ENCODE measurements at regions not wholly inside any gene's neighbourhood (a gene's known extent, or its start where the extent isn't known, plus 50 kb on each side); places are given as distances from the start of the nearest gene placed in this dataset.

DNA sequence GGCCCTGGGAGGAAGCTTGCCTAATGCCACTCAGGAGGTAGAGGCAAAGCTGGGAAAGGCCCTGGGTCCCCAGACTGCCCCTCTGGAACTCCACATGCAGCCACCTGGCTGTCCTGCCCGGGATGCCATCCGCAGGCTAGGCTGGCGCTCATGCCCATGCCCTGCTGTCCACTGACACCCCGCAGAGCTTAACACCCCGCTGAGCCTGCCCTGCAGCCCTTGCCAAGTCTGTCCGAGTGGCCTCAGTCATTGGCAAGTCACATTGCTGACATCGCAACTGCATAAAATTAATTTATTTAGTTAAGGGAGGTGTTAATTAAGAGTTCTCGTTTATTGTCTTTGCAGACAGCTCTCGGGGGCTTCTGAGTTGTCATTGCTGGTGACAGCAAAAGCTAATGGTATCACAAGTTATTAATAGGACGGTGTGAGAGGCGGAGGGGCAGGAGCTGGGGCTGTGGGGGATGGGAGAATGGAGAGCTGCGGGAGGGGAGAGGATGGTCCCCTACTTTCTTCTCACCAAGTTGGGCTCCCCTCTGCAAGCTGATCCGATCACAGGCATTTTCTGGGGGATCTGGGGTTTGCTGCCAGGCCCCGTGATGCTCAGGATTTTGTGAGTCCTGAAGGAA is 55.6 kb upstream of the PCBD1 start:
- no peak overlapping the region for H3K27ac ChIP-seq
- H3K27me3 ChIP-seq = no peaks in the 10 kb centered on the region
- WGBS, 2 donors = 71 to 81% methylated on average over 13 to 14 of the region's 14 CpGs
- H3K9me3 ChIP-seq = no peaks in the 10 kb centered on the region
- H3K36me3 ChIP-seq = no peaks in the 10 kb centered on the region
- no peak overlapping the region for H3K4me3 ChIP-seq (replicated peaks in 1 of 3)
- H3K4me1 ChIP-seq = no peaks in the 10 kb centered on the region
- DNase-seq = no peak
- intact Hi-C loops (cut with DNase I) = no loop called here
- no peak for TF ChIP-seq POLR2A (IDR thresholded peaks at IDR 0.05)
- TF ChIP-seq, protein P1, sequence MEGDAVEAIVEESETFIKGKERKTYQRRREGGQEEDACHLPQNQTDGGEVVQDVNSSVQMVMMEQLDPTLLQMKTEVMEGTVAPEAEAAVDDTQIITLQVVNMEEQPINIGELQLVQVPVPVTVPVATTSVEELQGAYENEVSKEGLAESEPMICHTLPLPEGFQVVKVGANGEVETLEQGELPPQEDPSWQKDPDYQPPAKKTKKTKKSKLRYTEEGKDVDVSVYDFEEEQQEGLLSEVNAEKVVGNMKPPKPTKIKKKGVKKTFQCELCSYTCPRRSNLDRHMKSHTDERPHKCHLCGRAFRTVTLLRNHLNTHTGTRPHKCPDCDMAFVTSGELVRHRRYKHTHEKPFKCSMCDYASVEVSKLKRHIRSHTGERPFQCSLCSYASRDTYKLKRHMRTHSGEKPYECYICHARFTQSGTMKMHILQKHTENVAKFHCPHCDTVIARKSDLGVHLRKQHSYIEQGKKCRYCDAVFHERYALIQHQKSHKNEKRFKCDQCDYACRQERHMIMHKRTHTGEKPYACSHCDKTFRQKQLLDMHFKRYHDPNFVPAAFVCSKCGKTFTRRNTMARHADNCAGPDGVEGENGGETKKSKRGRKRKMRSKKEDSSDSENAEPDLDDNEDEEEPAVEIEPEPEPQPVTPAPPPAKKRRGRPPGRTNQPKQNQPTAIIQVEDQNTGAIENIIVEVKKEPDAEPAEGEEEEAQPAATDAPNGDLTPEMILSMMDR (IDR thresholded peaks at IDR 0.05) = no peak

DNA sequence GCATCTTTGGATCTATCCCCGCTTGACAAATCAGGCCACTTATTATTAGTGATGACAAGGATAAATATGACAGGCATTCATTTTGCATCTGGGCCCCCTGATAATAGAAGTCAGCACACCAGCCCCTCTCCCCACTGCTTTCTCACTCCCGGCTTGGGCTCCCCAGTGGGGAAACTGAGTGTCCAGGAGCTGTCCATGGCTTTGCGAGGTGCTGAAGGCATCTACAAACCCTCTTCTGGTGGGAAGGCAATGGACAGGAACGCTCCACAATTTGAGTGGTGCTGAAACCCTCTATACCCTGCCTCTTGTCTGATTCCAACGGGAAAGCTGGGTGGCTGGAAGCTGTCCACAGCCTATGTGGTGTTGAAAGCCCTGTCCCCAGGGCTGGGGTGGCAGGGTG is 61.7 kb upstream of the PCBD1 start:
- H3K27me3 ChIP-seq = no peaks in the 10 kb centered on the region
- H3K4me1 ChIP-seq = no peaks in the 10 kb centered on the region
- no peak for DNase-seq
- H3K4me3 ChIP-seq (replicated peaks in 1 of 3) = no peak overlapping the region
- H3K9me3 ChIP-seq = no peaks in the 10 kb centered on the region
- TF ChIP-seq, protein P1 (IDR thresholded peaks at IDR 0.05) = no peak
- no peak for TF ChIP-seq POLR2A (IDR thresholded peaks at IDR 0.05)
- H3K27ac ChIP-seq = no peak overlapping the region
- no peaks in the 10 kb centered on the region for H3K36me3 ChIP-seq
- intact Hi-C loops (cut with DNase I) = no loop called here
- WGBS, 2 donors = 74 to 81% methylated on average over 4 to 5 of the region's 5 CpGs

DNA sequence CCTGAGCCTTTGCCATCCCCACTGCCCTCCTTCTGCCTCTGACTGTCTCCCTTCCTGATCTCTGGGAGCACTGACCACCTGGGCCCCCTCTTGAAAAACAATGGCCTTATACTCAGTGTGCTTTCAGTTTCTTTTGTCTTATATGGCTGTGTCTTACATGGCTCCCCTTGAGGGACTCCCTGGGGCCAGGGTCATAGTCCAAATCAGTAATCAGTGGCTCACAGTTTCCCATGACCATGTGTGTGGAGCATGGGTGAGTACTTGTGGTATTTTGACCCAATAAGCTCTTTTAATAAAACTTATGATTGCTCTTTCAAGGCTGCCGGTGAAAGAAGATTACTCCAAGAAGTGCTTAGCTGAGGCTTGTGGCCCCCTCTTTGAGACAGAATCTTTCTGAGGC is 62.4 kb upstream of the PCBD1 start:
- H3K27ac ChIP-seq = no peak overlapping the region
- no peaks in the 10 kb centered on the region for H3K36me3 ChIP-seq
- intact Hi-C loops (cut with DNase I) = no loop called here
- no peak for TF ChIP-seq POLR2A (IDR thresholded peaks at IDR 0.05)
- TF ChIP-seq, protein P1 (IDR thresholded peaks at IDR 0.05) = no peak
- no peaks in the 10 kb centered on the region for H3K27me3 ChIP-seq
- 92 to 100% methylated on average over 1 of the region's 1 CpG for WGBS, 2 donors
- no peak for DNase-seq
- no peaks in the 10 kb centered on the region for H3K9me3 ChIP-seq
- no peaks in the 10 kb centered on the region for H3K4me1 ChIP-seq
- H3K4me3 ChIP-seq (replicated peaks in 1 of 3) = no peak overlapping the region

DNA sequence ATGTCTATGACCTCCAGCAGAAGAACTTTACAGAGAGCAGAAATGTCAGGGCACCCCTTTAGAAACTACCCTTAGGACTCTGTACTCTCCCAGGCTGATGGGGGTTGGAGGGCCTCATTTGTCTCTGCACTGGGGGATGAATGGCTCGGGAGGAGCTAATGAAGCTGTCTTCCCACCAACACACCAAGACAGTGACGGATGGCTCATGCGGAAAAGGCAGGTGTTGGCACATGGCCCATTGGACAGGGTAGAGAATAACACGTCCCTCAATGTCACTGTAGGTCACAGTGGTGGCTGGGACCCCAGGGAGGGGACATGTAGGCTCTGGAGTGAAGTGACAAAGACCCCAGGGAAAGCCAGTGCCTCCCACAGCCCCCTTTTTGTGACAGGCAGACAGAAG is 64.0 kb upstream of the PCBD1 start:
- Histone ChIP-seq H3K4me1 (no peaks in the 10 kb centered on the region), H3K4me3 (replicated peaks in 1 of 3) (no peak overlapping the region), H3K36me3 (no peaks in the 10 kb centered on the region), H3K9me3 (no peaks in the 10 kb centered on the region), H3K27me3 (no peaks in the 10 kb centered on the region), H3K27ac (no peak overlapping the region)
- intact Hi-C loops (cut with DNase I) = no loop called here
- 82 to 86% methylated on average over 4 of the region's 4 CpGs for WGBS, 2 donors
- DNase-seq = no peak
- TF ChIP-seq, protein P1 (IDR thresholded peaks at IDR 0.05) = no peak
- TF ChIP-seq POLR2A (IDR thresholded peaks at IDR 0.05) = no peak

DNA sequence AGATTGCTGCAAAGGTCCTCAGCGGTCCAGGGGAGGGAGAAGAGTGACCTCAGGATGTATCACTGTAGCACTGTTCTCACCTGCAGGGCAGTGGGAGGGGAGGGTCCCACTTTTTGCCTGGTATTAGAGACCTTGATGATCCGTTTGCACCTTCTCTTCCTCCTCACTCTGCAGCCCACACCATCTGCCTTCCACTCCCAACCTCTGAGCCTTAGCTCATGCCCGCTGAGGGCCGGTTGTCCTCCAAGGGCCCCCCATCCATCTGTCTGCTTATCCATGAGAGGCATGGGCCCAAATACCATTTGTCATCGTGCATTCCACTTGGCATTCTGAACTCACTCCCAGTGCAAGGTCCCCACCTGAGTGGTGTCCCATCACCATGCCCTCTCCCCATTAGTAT is 64.6 kb upstream of the PCBD1 start:
- no peak overlapping the region for H3K27ac ChIP-seq
- intact Hi-C loops (cut with DNase I) = no loop called here
- WGBS, 2 donors = 86 to 91% methylated on average over 5 of the region's 5 CpGs
- no peak for DNase-seq
- TF ChIP-seq POLR2A (IDR thresholded peaks at IDR 0.05) = no peak
- TF ChIP-seq, protein P1 (IDR thresholded peaks at IDR 0.05) = no peak
- no peaks in the 10 kb centered on the region for H3K27me3 ChIP-seq
- H3K4me3 ChIP-seq (replicated peaks in 1 of 3) = no peak overlapping the region
- no peaks in the 10 kb centered on the region for H3K9me3 ChIP-seq
- H3K36me3 ChIP-seq = no peaks in the 10 kb centered on the region
- no peaks in the 10 kb centered on the region for H3K4me1 ChIP-seq

Measured in thyroid gland (tissue), 4 donors.